ENCODE measurements at regions not wholly inside any gene's neighbourhood (a gene's known extent, or its start where the extent isn't known, plus 50 kb on each side); places are given as distances from the start of the nearest gene placed in this dataset.

GRCh38 chr9:86577420-86578333, 223.5 kb upstream of the TUT7 start:
- DNase-seq (no peak), ATAC-seq (ENCODE audit: low read depth) (no peak)
- Histone ChIP-seq H3K56ac (ENCODE audit: extremely low read depth, insufficient read depth, low read length) (no peak overlapping the region), H3K79me1 (ENCODE audit: low read depth in 1 of 2, low read length in 2 of 2) (no peaks in the 10 kb centered on the region), H4K8ac (ENCODE audit: low read depth in 2 of 2, low read length in 2 of 2) (no peak overlapping the region), H4K91ac (ENCODE audit: insufficient read depth, low read depth, low read length) (no peak overlapping the region), H3K4me1 (ENCODE audit: control insufficient read depth, insufficient read depth, low read length) (0 out of 2 replicates have a peak, but pooled peaks cover 2% of the 10 kb centered on the region), H3K18ac (ENCODE audit: low read depth, low read length) (no peak overlapping the region), H2AK9ac (replicated peaks; ENCODE audit: low read depth, low read length, poor library complexity) (no peak overlapping the region), H4K5ac (ENCODE audit: low read depth, low read length) (no peak overlapping the region), H3K4me2 (ENCODE audit: low read depth, low read length) (no peak overlapping the region), H3K9me3 (ENCODE audit: control insufficient read depth, insufficient read depth, low read length) (no peaks in the 10 kb centered on the region), H3K4me3 (ENCODE audit: insufficient read depth, low read depth, low read length) (no peak overlapping the region), H2BK20ac (ENCODE audit: low read depth, low read length) (no peak overlapping the region), H3K36me3 (ENCODE audit: control insufficient read depth, insufficient read depth, low read length) (no peaks in the 10 kb centered on the region), H3K9ac (ENCODE audit: low read depth, low read length) (no peak overlapping the region), H2AFZ (replicated peaks; ENCODE audit: low read length, poor library complexity) (no peak overlapping the region), H2BK15ac (ENCODE audit: low read depth, low read length) (no peak overlapping the region), H3K23ac (ENCODE audit: low read depth, low read length) (no peak overlapping the region), H4K20me1 (ENCODE audit: insufficient read depth, low read length) (no peaks in the 10 kb centered on the region), H2BK120ac (ENCODE audit: low read depth, low read length) (no peak overlapping the region), H3K27ac (ENCODE audit: insufficient read depth, low read length) (no peak overlapping the region), H2BK5ac (ENCODE audit: low read depth, low read length, poor library complexity, severe bottlenecking) (no peak overlapping the region), H3K4ac (ENCODE audit: low read depth, low read length) (no peak overlapping the region), H3K9me1 (ENCODE audit: insufficient read depth, low read length) (no peaks in the 10 kb centered on the region), H3K14ac (replicated peaks; ENCODE audit: low read depth, low read length) (no peak overlapping the region), H2AK5ac (ENCODE audit: low read depth, low read length) (no peak overlapping the region), H3K27me3 (ENCODE audit: control insufficient read depth, insufficient read depth, low read length) (no peaks in the 10 kb centered on the region; the same call in 1 of the 2 replicates)
- in situ Hi-C loops (cut with MboI; ENCODE audit: low sequenced_read_pairs) (no loop called here), dilution Hi-C loops (cut with HindIII; ENCODE audit: low sequenced_read_pairs, unreplicated experiment) (no loop called here), intact Hi-C loops (cut with micrococcal nuclease) (no loop called here)
- TF ChIP-seq ELK1 (IDR thresholded peaks at IDR 0.05; ENCODE audit: borderline replicate concordance, low read depth, low read length) (no peak), CEBPB (IDR thresholded peaks at IDR 0.05; ENCODE audit: low read depth, low read length) (no peak), MAZ (IDR thresholded peaks at IDR 0.05; ENCODE audit: borderline replicate concordance, low read depth, low read length) (no peak), RCOR1 (IDR thresholded peaks at IDR 0.05; ENCODE audit: insufficient replicate concordance, low read length) (no peak), SMC3 (IDR thresholded peaks at IDR 0.05; ENCODE audit: low read depth, low read length) (no peak), POLR2A (IDR thresholded peaks at IDR 0.05; ENCODE audit: low read depth, low read length) (no peak), FOS (IDR thresholded peaks at IDR 0.05; ENCODE audit: low read depth, low read length) (no peak)
- 58% methylated on average over 11 of the region's 30 CpGs; no CpG with 5 or more reads in 1 of the 2 experiments for WGBS, 2 experiments (ENCODE audit: extremely low coverage in 2 of 2, insufficient read length in 1 of 2)
- POLR2A ChIA-PET (ENCODE audit: unreplicated experiment): no interaction called here
- CTCF ChIA-PET: no interaction called here
- no TSS peak for BruUV-seq (replicated peaks)
